ENCODE measurements at regions not wholly inside any gene's neighbourhood (a gene's known extent, or its start where the extent isn't known, plus 50 kb on each side); places are given as distances from the start of the nearest gene placed in this dataset.

DNA sequence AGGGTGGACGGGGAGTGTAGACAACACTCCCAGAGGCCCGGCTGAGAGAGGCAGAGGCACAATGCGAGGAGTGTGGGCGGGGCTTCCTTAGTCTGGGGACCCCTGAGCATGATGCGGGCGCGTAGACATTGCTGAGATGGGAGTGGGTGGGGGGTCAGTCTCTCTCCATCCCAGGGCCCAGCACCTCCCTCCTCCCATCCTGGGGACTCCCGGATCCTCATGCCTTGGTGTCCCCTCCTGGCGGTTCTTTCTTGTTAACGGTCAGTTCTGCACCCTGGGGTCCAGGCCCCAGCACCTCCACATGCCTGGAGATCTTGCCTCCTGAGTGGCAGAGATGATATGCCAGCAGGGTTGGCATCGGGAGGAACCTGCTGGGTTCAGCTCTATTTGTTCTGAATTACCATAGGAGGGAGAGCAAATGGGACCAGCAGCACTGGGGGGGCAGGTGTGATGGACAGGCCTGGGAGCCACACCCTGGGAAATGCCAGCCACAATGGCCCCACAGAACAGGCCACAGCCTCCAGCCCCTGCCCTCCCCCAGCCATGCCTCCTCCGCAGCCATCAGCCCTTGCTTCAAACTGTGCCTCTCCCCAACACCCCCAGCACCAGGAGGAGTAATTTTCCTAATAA lies 55.7 kb downstream of the RTL6 start:
- no peak for DNase-seq

DNA sequence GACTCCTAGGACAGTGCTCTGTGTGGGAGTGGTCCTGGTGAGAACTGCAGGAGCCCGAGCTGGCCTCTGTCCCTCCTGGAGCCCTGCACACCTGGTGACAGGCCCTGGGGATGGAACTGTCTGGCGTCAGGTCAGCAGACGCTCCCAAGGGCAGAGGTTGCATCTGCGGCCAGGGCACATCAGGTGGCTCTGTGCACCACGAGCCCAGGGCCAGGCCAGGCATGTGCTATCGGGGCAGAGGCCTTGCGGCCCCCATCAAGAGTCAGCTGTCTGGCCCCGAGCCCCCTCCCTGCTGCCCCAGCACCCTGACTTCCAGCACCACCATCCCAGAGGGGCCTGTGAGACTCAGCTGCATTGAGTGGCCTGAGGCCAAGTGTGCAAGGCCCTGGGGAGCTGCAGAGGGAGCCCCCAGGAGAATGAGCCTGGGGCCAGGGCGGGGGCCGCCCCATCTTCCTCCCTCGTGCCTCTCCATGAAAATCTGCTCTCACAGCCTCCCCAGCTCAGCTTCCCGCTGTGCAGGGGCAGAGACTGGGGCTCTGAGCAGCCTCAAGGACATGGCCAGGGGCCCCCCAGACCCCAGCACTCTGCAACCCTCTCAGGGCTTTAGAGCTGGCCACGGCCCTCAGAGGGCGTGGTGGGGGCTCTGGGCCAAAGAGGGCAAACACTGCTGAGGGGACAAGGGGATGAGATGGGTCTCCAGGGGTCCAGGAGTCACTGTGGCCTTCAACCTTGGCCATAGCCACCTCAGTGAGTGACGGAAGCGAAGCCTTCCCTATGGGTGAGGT lies 56.4 kb downstream of the RTL6 start:
- no peak for DNase-seq

- no peak for DNase-seq
Observed at GRCh38 chr22:44440224-44441160, 57.5 kb downstream of the RTL6 start.

- DNase-seq = no peak
Observed at GRCh38 chr22:44439356-44440223, 58.4 kb downstream of the RTL6 start.

DNA sequence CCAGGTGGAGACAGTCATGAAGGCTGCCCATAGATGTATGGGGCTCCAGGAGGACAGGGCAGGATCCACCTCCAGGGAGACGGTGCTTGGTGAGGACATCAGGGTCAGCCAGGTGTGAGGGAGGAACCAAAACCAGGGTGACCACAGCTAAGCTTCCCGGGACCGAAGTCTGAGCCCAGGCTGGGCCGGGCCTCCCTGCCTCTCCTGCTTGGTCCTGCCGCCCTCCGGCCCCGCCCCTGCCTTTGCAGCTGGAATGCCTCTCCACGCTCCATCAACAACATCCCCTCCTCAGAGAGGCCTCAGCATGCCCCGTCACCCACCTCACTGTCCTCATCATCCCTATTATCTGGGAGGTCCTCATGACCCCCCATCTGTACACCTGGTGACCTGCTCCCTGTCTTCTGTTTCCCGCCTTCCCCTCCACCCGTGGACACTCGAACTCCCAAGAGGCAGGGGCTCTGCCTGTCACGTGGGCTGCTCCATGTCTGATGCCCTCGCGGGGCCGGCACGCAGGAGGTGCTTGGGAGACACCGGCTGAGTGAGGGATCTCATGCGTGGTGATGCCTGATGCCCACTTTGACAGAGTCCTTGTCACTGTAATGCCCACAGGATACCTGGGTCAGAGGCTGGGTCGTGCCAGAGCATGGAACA lies 59.4 kb downstream of the RTL6 start:
- DNase-seq = no peak

DNA sequence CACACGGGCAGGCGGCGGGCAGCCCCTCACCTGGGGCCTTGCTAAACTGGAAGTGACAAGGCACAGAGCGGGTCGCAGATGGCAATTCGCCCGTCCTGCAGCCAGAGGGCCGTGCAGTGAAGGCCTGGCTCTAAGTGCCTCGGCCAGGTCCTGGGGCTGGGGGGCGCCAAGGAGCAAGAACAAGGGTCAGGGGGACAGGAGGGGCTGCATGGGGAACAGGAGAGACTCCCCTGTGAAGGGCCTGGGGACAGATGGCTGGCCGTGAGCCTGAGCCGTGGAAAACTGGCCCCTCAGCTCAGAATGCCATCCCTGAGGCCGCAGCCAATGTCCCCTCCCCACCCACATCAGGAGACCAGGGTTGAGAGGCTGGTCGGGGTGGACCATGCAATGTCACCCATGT lies 60.0 kb downstream of the RTL6 start:
- DNase-seq = no peak

DNA sequence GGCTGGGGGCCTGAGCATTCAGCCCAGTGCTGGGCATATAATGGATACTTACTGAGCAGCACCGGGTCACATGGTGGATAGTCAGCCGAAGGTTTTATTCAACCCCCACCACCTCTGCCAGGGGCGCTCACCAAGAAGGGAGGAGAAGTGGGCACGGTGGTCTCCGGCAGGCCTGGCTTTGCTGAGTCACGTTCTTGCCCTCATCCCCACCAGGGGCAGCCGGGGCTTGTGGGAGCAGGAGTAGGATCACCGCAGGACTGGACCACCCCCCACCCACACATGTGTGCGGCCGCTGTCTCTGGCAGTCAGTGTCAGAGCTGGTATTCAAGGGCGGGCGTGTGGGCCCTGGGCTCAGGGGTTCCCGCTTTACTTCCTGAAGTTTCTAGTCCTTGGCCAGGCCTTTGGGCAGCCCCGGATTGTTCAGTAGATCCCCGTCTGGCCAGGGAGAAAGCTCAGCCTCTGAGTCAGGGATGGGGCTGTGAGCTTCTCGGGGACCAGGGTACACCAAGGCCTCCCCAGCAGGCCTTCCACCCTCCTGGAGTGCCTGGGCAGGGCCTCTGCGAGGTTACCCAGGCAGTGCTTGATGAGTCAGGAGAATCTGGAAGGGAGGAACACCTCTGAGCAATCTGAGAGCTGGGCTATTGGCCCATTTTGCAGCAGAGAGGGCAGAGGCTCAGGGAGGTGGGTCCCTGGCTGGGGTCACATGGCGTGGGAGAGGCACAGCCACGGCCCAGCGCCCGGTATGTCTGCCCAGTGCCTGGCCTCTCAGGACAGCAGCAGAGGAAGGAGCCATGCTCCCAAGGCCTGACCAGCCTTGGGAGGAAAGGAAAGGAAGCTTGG lies 60.6 kb downstream of the RTL6 start:
- no peak for DNase-seq

DNA sequence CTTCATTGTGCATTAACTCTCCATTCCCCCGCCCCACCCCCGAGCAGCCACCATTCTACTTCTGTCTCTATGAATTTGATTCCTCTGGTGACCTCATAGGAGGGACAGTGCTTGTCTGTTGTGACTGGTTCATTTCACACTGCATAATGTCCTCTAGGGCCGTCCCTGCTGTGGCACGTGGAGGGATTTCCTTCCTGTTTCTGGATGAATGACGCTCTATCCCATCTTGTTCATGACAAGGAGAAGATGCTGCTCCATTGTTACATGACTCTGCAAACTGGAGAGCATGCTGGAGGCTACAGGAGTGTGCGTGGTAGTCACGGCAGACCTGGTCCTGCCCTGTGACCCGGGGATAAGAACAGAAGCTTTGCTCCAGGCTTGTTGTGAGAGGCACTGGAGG lies 61.3 kb downstream of the RTL6 start:
- no peak for DNase-seq

GRCh38 chr22:44431256-44431655 lies 66.8 kb downstream of the RTL6 start:
- no peak for DNase-seq

GRCh38 chr22:44430716-44431115 lies 67.3 kb downstream of the RTL6 start:
- no peak for DNase-seq

GRCh38 chr22:44429941-44430587 lies 68.0 kb downstream of the RTL6 start:
- no peak for DNase-seq

DNA sequence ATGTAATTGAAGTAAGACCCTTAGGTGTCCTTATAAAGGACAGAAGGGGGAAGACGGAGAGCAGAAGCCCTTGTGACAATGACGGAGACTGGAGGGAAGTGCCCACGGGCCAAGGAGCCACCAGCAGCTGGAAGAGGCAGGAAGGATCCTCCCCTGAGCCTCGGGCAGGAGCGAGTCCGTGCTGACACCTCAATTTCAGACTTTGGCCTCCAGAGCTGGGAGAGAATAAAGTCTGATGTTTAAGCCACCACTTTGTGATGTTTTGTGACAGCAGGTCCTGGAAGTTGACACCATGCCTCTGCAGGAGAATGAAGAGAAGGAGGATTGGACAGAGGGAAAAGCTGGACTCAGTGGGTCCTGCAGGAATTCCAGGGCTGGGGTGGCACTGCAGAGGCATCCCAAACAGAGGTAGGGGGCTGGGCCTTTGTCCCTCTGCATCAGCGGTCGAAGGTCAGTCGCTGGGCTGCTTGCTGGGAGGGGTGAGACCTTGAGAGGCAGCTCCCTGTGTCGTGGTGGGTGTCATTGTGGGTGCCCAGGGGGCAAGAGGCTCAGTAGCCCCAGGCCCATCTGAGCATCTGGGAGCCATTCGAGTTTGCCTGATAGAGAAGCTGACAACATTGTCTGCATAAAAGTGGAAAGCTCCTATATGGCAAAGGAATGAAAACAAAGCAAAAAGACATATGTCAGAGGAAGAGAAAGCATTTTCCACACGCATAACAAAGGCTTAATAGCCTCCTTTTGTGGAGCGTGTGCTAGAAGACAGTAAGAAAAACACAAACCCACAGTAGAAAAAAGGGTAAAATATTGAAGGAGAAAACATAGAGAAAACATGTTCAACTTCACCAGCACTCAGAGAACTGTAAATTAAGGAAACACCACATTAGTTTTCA lies 68.8 kb downstream of the RTL6 start:
- no peak for DNase-seq

- DNase-seq = no peak
Observed at GRCh38 chr22:44427611-44428470, 70.2 kb downstream of the RTL6 start.

DNA sequence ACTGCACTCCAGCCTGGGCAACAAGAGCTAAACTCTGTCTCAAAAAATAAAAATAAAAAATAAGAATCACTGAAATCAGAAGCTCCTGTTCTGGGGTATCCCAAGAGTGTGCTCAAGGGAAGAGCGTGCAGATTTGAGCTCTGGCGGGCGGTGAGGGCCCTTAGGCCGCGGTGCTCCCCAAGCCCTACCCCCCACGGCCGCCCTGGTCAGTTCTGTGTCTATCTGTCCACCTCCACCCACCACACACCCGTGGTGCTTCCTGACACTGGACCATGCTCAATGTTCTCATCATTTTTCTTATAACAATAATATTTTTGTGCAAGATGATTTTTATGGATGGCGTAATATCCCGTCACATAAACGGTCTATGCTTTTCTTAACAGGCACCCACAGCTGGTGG lies 71.1 kb downstream of the RTL6 start:
- no peak for DNase-seq

- DNase-seq = no peak
Observed at GRCh38 chr22:44425694-44426045, 72.4 kb downstream of the RTL6 start.

- DNase-seq = no peak
Observed at GRCh38 chr22:44424867-44425693, 73.0 kb downstream of the RTL6 start.

DNA sequence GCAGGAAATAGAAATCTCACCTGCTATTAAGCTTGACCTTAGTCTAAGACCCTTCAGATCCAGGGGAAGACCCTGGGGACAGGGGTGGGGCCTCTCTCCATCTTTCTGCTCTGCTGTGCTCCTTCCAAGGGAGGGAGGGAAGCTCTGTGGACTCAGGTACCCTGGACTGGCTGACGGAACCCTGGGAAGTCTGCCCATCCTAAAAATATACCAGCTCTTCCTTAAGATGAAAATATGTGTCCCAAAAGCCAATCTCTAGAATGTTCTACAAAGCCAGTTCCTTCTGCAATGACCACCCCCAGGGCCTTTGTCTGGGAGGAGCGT lies 73.7 kb downstream of the RTL6 start:
- DNase-seq = no peak
